ENCODE measurements at regions not wholly inside any gene's neighbourhood (a gene's known extent, or its start where the extent isn't known, plus 50 kb on each side); places are given as distances from the start of the nearest gene placed in this dataset.
"Not testable (repeated sequence)": the region's sequence is repeated elsewhere in the genome, so short reads cannot be mapped to it uniquely, and the experiment has no call there.

DNA sequence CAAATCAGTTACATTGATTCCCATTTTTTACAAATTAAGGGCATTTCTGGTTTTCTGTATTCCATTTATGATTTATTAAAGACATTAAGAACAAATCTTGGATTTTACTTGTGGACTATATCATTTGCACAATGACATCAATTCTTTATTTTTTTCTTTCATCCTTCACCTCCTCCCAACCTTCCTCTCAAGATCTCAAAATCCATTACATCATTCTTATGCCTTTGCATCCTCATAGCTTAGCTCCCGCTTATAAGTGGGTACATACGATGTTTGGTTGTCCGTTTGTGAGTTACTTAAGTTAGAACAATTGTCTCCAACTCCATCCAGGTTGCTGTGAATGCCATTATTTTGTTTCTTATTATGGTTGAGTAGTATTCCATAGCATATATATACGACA lies 752.8 kb downstream of the CD109 start:
- Histone ChIP-seq H3K9ac (ENCODE audit: low read length) (no peak overlapping the region), H3K36me3 (ENCODE audit: insufficient read depth, low read length) (no peaks in the 10 kb centered on the region), H3K9me3 (ENCODE audit: insufficient read depth, low read depth, low read length) (no peaks in the 10 kb centered on the region), H3K4me1 (ENCODE audit: insufficient read depth, low read length) (no peaks in the 10 kb centered on the region), H3K4me3 (ENCODE audit: insufficient read depth, low read depth, low read length) (no peak overlapping the region), H3K27ac (ENCODE audit: low read depth, low read length) (no peak overlapping the region), H4K20me1 (ENCODE audit: insufficient read depth, low read length) (no peaks in the 10 kb centered on the region), H3K27me3 (ENCODE audit: insufficient read depth, low read length) (no peaks in the 10 kb centered on the region), H3K79me2 (ENCODE audit: insufficient read depth, low read length) (no peaks in the 10 kb centered on the region), H3K4me2 (ENCODE audit: low read length) (no peak overlapping the region), H2AFZ (ENCODE audit: low read depth, low read length) (no peak overlapping the region)
- H3K4me1 Mint-ChIP-seq (ENCODE audit: low read depth, unreplicated experiment): peaks cover 5% of the 10 kb centered on the region
- H3K4me3 Mint-ChIP-seq (ENCODE audit: unreplicated experiment): no peak overlapping the region
- TF ChIP-seq EZH2 (IDR thresholded peaks at IDR 0.05; ENCODE audit: insufficient read depth, low read length): no peak
- TF ChIP-seq, protein P1, sequence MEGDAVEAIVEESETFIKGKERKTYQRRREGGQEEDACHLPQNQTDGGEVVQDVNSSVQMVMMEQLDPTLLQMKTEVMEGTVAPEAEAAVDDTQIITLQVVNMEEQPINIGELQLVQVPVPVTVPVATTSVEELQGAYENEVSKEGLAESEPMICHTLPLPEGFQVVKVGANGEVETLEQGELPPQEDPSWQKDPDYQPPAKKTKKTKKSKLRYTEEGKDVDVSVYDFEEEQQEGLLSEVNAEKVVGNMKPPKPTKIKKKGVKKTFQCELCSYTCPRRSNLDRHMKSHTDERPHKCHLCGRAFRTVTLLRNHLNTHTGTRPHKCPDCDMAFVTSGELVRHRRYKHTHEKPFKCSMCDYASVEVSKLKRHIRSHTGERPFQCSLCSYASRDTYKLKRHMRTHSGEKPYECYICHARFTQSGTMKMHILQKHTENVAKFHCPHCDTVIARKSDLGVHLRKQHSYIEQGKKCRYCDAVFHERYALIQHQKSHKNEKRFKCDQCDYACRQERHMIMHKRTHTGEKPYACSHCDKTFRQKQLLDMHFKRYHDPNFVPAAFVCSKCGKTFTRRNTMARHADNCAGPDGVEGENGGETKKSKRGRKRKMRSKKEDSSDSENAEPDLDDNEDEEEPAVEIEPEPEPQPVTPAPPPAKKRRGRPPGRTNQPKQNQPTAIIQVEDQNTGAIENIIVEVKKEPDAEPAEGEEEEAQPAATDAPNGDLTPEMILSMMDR (IDR thresholded peaks at IDR 0.05; ENCODE audit: insufficient read depth, low read depth, low read length): no peak
- no peak overlapping the region for H3K27ac Mint-ChIP-seq (ENCODE audit: unreplicated experiment)
- FAIRE-seq (no peak), DNase-seq (ENCODE audit: low read depth) (no peak)
- H3K27me3 Mint-ChIP-seq (ENCODE audit: low read depth, unreplicated experiment): no peaks in the 10 kb centered on the region
- H3K9me3 Mint-ChIP-seq (ENCODE audit: unreplicated experiment): no peaks in the 10 kb centered on the region
- H3K36me3 Mint-ChIP-seq (ENCODE audit: low read depth, unreplicated experiment): no peaks in the 10 kb centered on the region

DNA sequence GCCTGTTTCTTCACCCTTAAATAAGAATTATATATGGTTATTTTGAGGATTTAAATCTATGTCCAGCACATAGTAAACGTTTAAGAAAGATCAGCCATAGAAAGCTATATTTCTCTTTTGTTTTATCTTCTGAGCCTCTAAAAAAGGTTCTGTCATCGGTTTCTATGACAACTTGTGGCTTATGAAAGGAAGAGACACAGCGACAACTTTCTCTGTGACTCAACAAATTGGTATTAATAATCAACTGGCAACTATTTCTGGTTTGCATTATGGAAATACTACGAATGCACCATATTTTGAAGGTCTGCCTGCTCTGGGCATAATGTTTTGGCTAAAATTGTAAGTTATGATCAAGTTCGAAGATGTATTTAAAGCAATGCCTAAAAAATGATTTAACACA lies 751.0 kb downstream of the CD109 start:
- no peak for FAIRE-seq
- no peaks in the 10 kb centered on the region for H3K79me2 ChIP-seq (ENCODE audit: insufficient read depth, low read length)
- H3K27ac Mint-ChIP-seq (ENCODE audit: unreplicated experiment): peak overlapping the region; percentile 93
- no peaks in the 10 kb centered on the region for H4K20me1 ChIP-seq (ENCODE audit: insufficient read depth, low read length)
- H3K9me3 ChIP-seq (ENCODE audit: insufficient read depth, low read depth, low read length): no peaks in the 10 kb centered on the region
- H3K27me3 Mint-ChIP-seq (ENCODE audit: low read depth, unreplicated experiment): no peaks in the 10 kb centered on the region
- TF ChIP-seq, protein P1 (IDR thresholded peaks at IDR 0.05; ENCODE audit: insufficient read depth, low read depth, low read length): no peak
- TF ChIP-seq EZH2 (IDR thresholded peaks at IDR 0.05; ENCODE audit: insufficient read depth, low read length): no peak
- H3K4me1 ChIP-seq (ENCODE audit: insufficient read depth, low read length): no peaks in the 10 kb centered on the region
- no peaks in the 10 kb centered on the region for H3K9me3 Mint-ChIP-seq (ENCODE audit: unreplicated experiment)
- H2AFZ ChIP-seq (ENCODE audit: low read depth, low read length): no peak overlapping the region
- H3K36me3 Mint-ChIP-seq (ENCODE audit: low read depth, unreplicated experiment): no peaks in the 10 kb centered on the region
- no peak overlapping the region for H3K9ac ChIP-seq (ENCODE audit: low read length)
- peak overlapping the region; percentile 47 for H3K27ac ChIP-seq (ENCODE audit: low read depth, low read length)
- H3K36me3 ChIP-seq (ENCODE audit: insufficient read depth, low read length): no peaks in the 10 kb centered on the region
- peaks cover 5% of the 10 kb centered on the region for H3K4me1 Mint-ChIP-seq (ENCODE audit: low read depth, unreplicated experiment)
- peak overlapping the region; percentile 54 for H3K4me2 ChIP-seq (ENCODE audit: low read length)
- no peak overlapping the region for H3K4me3 Mint-ChIP-seq (ENCODE audit: unreplicated experiment)
- DNase-seq (ENCODE audit: low read depth): no peak
- H3K27me3 ChIP-seq (ENCODE audit: insufficient read depth, low read length): no peaks in the 10 kb centered on the region
- no peak overlapping the region for H3K4me3 ChIP-seq (ENCODE audit: insufficient read depth, low read depth, low read length)

DNA sequence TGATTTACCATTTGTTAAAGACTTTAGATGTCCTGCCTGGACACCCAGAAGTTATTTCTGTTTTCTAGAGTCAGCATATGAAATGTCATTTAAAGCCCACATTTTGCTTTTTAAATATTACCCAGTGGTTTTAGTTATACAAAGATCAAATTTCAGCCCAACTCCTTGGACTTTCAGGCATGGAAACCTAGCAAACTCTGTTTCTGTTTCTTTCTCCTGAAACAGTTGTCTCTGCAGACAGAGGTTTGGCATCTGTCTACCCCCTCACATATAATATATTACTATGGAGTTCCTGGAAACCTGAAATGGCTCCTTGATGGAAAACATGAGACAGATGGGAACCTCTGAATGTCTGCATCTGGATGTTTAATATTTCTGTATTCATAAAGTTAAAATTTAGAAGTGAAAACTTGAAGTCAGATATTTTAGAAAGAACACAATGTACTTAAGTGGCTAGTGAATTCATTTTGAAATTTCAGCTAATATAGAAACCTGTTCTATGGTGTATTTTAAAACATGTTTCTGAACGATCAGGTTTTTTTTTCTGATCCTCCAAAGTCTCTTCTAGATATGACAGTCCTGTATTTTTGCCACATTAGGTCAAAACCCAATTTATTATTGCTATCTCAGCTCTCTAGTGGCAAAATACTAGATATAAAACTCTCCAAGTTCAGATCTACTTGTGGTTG lies 743.3 kb downstream of the CD109 start:
- Histone ChIP-seq H3K27me3 (ENCODE audit: insufficient read depth, low read length) (no peaks in the 10 kb centered on the region), H3K9me3 (ENCODE audit: insufficient read depth, low read depth, low read length) (no peaks in the 10 kb centered on the region), H3K36me3 (ENCODE audit: insufficient read depth, low read length) (no peaks in the 10 kb centered on the region), H3K79me2 (ENCODE audit: insufficient read depth, low read length) (no peaks in the 10 kb centered on the region), H3K4me3 (ENCODE audit: insufficient read depth, low read depth, low read length) (no peak overlapping the region), H3K4me1 (ENCODE audit: insufficient read depth, low read length) (no peaks in the 10 kb centered on the region), H2AFZ (ENCODE audit: low read depth, low read length) (no peak overlapping the region), H3K4me2 (ENCODE audit: low read length) (no peak overlapping the region), H4K20me1 (ENCODE audit: insufficient read depth, low read length) (no peaks in the 10 kb centered on the region), H3K27ac (ENCODE audit: low read depth, low read length) (no peak overlapping the region), H3K9ac (ENCODE audit: low read length) (no peak overlapping the region)
- Mint-ChIP-seq H3K36me3 (ENCODE audit: low read depth, unreplicated experiment) (no peaks in the 10 kb centered on the region), H3K4me1 (ENCODE audit: low read depth, unreplicated experiment) (no peaks in the 10 kb centered on the region), H3K27ac (ENCODE audit: unreplicated experiment) (no peak overlapping the region), H3K4me3 (ENCODE audit: unreplicated experiment) (no peak overlapping the region), H3K27me3 (ENCODE audit: low read depth, unreplicated experiment) (no peaks in the 10 kb centered on the region), H3K9me3 (ENCODE audit: unreplicated experiment) (peaks cover 6% of the 10 kb centered on the region)
- DNase-seq (ENCODE audit: low read depth) (no peak), FAIRE-seq (no peak)
- TF ChIP-seq, protein P1 (IDR thresholded peaks at IDR 0.05; ENCODE audit: insufficient read depth, low read depth, low read length): no peak
- TF ChIP-seq EZH2 (IDR thresholded peaks at IDR 0.05; ENCODE audit: insufficient read depth, low read length): no peak

DNA sequence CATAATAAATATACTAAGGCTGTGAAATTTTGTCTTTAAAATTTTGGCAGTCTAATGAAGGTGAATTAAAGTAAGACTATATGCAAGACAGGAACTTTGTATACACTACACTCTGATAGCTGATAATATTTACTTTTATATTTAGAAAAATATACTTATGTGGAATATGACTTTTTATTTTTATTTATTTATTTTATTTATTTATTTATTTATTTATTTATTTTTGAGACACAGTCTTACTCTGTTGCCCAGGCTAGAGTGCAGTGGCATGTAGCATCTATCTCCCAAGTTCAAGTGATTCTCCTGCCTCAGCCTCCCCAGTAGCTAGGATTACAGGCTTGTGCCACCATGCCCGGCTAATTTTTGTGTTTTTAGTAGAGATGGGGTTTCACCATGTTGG lies 742.4 kb downstream of the CD109 start:
- H4K20me1 ChIP-seq (ENCODE audit: insufficient read depth, low read length); H2AFZ ChIP-seq (ENCODE audit: low read depth, low read length); H3K4me1 Mint-ChIP-seq (ENCODE audit: low read depth, unreplicated experiment); H3K4me3 ChIP-seq (ENCODE audit: insufficient read depth, low read depth, low read length); H3K36me3 Mint-ChIP-seq (ENCODE audit: low read depth, unreplicated experiment); H3K4me2 ChIP-seq (ENCODE audit: low read length); H3K4me3 Mint-ChIP-seq (ENCODE audit: unreplicated experiment); H3K79me2 ChIP-seq (ENCODE audit: insufficient read depth, low read length); DNase-seq (ENCODE audit: low read depth); FAIRE-seq; H3K27me3 Mint-ChIP-seq (ENCODE audit: low read depth, unreplicated experiment); H3K9ac ChIP-seq (ENCODE audit: low read length); H3K27ac ChIP-seq (ENCODE audit: low read depth, low read length); H3K36me3 ChIP-seq (ENCODE audit: insufficient read depth, low read length); H3K27ac Mint-ChIP-seq (ENCODE audit: unreplicated experiment); H3K9me3 Mint-ChIP-seq (ENCODE audit: unreplicated experiment); H3K27me3 ChIP-seq (ENCODE audit: insufficient read depth, low read length); H3K9me3 ChIP-seq (ENCODE audit: insufficient read depth, low read depth, low read length); H3K4me1 ChIP-seq (ENCODE audit: insufficient read depth, low read length): not testable (repeated sequence)

All from astrocyte (in vitro differentiated cells and primary cell).